ENCODE measurements at regions not wholly inside any gene's neighbourhood (a gene's known extent, or its start where the extent isn't known, plus 50 kb on each side); places are given as distances from the start of the nearest gene placed in this dataset.
"Not testable (repeated sequence)": the region's sequence is repeated elsewhere in the genome, so short reads cannot be mapped to it uniquely, and the experiment has no call there.

DNA sequence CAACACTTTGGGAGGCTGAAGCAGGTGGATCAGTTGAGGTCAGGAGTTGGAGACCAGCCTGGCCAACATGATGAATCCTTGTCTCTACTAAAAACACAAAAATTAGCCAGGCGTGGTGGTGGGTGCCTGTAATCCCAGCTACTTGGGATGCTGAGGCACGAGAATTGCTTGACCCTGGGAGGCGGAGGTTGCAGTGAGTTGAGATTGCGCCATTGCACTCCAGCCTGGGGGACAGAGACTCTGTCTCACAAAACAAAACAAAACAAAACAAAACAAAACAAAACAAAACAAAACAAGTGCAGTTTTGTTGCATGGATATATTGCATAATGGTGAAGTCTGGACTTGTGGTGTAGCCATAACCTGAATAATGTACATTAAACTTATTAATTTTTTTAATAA is 133.6 kb upstream of the ZNF217 start:
- DNase-seq (ENCODE audit: low read depth in 2 of 2, low spot score in 1 of 2), result not testable (repeated sequence)

DNA sequence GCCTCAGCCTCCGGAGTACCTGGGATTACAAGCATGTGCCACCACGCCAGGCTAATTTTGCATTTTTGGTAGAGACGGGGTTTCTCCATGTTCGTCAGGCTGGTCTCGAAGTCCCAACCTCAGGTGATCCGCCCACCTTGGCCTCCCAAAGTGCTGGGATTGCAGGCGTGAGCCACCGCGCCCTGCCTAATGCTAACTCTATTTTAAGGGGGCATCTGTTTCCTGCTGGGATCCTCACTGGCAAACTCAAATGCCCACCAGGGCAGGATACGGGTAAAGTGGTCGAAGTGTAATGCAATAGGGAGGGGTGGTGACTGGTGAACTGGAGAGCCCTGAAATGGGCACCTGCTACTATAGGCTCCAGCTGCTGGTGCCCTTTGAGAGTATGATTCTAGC is 131.9 kb upstream of the ZNF217 start:
- DNase-seq (ENCODE audit: low read depth in 2 of 2, low spot score in 1 of 2), result no peak

DNA sequence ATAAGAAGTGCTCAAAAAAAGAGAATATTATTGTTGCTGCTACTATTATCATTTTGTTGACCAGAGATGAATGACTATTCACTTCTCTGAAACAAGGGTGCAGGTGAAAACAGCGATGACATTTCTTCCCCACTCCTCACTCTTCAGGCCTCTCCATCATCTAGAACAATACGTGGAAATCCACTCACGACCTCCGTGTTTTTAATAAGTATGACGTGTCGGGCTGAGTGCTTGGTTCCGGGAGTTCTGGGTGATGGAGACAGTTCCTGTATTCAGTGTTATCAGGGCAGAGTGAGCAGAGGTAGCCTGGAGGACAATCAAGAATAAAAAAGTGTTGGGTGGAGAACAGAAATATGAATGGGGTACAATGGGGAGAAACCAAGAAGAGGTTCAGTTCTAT is 130.0 kb upstream of the ZNF217 start:
- no peak for DNase-seq (ENCODE audit: low read depth in 2 of 2, low spot score in 1 of 2)

DNA sequence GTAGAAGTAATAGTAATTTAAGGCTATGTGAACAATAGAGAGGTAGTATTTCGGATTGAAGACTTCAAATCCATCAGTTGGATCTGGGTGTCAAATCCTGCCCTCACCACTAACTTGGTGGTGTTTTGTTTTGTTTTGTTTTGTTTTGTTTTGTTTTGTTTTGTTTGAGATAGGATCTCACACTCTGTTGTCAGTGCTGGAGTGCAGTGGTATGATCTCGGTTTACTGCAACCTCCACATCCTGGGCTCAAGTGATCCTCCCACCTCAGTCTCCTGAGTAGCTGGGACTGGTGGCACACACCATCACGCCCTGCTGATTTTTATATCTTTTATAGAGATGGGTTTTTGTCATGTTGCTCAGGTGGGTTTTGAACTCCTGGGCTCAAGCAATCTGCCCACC is 129.4 kb upstream of the ZNF217 start:
- DNase-seq (ENCODE audit: low read depth in 2 of 2, low spot score in 1 of 2), result no peak

DNA sequence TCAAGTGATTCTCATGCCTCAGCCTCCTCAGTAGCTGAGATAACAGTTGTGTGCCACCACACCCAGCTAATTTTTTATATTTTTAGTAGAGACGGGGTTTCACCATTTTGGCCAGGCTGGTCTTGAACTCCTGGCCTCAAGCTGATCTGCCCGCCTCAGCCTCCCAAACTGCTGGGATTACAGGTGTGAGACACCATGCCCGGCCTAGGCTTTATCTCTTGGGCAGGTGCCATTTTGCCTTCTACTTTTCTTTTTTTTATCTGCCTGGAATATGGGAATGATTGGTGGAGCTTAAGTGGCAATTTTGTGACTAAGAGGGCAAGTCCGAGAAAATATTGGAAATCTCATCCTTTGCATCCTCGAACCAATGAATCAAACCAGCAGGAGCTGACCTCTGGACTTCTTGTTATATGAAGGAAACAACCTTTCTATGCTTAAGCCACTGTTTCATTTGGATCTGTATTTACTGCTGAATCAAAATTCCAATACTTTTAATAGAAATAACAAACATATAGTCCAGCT is 128.9 kb upstream of the ZNF217 start:
- DNase-seq (ENCODE audit: low read depth in 2 of 2, low spot score in 1 of 2), result no peak

DNA sequence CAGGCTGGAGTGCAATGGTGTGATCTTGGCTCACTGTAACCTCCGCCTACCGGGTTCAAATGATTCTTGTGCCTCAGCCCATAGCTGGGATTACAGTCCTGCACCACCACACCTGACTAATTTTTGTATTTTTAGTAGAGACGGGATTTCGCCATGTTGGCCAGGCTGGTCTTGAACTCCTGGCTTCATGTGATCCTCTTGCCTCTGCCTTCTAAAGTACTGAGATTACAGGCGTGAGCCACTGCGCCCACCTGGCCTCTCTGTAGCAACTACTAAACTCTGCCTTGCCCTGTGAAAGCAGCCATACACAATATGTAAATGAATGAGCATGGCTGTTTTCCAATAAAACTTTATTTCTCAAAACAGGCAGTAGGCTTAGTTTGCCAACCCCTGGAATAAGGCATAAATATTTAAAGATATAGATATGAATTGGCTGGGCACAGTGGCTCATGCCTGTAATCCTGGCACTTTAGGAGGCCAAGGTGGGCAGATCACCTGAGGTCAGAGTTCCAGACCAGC is 127.9 kb upstream of the ZNF217 start:
- DNase-seq (ENCODE audit: low read depth in 2 of 2, low spot score in 1 of 2), result not testable (repeated sequence)

DNA sequence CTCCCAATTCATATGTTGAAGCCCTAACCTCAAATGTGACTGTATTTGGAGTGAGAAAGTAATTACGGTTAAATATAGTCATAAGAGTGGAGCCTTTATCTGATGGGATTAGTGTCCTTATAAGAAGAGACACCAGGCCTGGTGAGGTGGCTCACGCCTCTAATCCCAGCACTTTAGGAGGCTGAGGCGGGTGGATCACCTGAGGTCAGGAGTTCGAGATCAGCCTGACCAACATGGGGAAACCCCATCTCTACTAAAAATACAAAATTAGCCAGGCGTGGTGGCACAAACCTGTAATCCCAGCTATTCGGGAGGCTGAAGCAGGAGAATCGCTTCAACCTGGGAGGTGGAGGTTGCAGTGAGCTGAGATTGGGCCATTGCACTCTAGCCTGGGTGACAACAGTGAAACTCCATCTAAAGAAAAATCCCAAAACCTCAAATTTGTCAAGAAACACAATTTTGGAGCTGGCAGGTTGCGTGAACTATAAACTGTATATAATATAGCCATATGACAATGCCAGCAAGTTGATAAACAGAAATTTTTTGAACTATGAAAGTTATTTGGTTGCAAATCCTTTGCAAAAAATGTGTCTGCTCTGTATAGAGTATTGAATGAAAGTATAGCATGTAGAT is 125.6 kb upstream of the ZNF217 start:
- not testable (repeated sequence) for DNase-seq (ENCODE audit: low read depth in 2 of 2, low spot score in 1 of 2)

DNA sequence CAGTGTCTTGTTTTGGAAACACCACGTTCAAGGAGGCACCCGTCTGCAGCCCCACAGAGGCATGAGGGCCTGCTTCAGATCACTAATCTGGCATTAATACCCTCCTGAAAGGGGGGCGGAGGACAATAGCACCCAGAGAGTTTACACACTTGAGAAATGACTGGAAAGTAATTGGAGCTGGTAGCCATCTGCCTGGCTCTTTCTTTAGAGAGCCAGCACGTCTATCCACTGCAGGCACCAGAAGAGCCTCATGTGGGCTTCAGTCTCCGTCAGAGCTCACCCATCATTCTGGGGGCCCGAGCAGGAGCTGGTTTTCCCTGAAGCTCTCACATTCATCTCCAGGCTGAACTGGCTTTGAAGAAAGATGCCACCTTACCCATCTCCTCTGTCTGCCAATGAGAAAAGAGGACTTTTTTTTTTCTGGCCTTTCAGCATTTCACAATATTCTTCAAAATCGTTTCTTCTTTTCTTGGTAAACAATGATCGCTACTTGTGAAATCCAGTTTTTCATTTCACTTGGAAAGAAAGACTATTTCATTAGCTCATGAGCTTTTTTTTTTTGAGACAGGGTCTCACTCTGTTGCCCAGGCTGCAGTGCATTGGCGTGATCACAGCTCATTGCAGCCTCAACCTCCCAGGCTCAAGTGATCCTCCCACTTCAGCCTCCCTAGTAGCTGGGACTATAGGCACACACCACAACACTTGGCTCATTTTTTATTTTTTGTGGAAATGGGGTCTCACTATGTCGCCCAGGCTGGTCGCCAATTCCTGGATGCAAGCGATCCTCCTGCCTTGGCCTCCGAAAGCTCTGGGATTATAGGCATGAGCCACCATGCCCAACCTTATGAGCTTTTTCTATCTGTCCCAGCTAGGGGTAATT is 124.7 kb upstream of the ZNF217 start:
- no peak for DNase-seq (ENCODE audit: low read depth in 2 of 2, low spot score in 1 of 2)

DNA sequence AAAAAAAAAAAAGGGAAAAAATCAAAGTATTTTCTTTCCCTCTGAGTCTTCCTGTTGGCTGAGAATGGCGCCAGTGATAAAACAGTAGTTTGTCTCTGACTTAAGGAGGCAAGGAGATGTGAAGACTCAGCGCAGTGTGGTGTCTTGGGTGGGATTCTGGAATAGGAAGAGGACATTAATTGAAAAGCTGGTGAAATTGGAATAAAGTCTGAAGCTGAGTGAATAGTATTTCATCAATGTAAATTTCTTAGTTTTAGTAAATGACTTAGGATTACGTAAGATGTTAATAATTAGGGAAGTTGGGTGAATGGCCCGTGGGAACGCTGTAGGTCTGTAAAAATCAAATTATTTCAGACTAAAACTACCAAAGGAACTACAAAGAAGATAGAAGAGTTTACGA is 122.8 kb upstream of the ZNF217 start:
- no peak for DNase-seq (ENCODE audit: low read depth in 2 of 2, low spot score in 1 of 2)

DNA sequence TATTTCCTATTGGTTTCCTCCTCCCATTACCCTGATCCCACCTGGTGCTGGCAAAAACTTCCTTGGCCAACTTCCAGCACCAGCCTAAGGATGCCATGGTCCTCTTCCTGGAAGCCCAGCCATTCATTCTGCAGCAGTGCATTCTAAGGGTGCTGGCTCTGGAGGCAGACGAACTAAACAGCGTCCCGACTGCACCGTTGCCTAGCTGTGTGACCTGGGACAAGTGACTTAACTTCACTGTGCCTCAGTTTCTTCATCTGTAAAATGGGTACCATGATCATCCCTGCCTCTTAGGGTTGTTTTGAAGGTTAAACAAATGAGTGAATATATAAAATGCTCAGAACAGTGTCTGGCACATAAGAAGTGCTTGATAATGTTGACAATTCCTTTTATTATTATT is 120.9 kb upstream of the ZNF217 start:
- no peak for DNase-seq (ENCODE audit: low read depth in 2 of 2, low spot score in 1 of 2)

DNA sequence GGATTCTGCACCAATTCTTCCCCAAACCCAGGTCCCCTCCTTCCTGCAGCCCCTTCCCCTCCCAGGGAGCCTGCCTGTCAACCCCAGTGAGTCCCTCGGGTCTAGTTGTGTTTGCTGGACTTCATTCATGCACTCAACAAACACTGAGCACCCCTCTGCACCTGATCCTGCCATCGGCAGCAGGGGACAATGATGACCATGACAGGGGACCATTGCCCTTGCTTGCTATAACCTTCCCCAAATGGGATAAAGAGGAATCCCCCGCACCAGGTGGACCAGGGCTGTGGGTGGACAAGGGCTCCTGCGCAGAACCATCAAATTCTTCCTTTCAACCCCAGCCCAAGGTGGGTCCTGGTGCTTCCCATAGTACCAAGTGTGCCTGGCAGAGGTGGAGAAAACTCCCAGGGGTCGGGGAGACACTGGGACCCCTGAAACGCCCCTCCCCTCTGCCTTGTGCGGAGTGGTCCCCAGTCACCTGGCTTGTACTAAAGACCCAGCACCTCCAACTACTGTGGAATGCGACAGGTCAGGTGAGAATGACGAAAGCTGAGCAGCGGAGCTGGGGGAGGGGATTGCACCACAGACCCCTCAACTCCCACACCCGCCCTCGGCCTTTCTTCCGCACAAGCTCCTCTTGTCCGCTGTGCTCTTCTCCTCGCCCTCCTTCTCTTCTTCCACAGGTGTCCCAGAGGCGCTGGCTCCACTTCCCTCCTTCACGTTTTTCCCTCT is 119.9 kb upstream of the ZNF217 start:
- DNase-seq (ENCODE audit: low read depth in 2 of 2, low spot score in 1 of 2), result no peak

DNA sequence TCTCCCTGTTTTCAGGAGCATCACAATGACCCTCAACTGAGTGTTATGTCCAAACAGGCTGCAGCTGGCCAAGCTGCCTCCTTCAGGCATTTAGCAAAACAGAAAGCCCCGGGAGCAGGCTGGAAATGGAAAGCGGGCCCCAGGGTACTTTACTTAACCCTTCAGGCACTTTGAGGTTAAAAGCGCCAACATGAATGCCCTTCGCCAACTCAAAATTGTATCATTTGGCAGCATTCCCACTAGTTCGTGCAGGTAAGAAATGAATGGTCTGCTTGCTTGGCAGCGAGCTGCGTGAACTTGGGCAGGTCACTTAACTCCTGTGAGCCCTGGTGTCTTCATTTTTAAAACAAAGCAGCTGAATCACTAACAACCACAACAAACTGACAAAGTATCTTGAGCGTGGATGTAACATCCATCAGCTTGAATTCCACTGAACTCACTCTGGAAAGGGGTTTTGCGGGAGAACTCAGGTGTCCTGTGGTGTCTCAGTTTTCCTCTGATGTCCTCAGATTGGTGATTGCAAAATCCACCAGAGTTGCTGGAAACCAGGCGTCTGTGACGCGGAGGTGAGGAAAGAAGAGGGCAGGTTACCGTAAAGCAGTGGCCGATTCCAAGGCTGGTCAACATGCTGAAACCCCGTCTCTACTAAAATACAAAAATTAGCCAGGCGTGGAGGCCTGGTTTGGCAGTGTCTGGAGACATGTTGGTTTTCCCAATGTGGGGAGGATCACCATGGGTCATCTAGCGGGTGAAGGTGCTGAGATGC is 118.8 kb upstream of the ZNF217 start:
- DNase-seq (ENCODE audit: low read depth in 2 of 2, low spot score in 1 of 2), result no peak

DNA sequence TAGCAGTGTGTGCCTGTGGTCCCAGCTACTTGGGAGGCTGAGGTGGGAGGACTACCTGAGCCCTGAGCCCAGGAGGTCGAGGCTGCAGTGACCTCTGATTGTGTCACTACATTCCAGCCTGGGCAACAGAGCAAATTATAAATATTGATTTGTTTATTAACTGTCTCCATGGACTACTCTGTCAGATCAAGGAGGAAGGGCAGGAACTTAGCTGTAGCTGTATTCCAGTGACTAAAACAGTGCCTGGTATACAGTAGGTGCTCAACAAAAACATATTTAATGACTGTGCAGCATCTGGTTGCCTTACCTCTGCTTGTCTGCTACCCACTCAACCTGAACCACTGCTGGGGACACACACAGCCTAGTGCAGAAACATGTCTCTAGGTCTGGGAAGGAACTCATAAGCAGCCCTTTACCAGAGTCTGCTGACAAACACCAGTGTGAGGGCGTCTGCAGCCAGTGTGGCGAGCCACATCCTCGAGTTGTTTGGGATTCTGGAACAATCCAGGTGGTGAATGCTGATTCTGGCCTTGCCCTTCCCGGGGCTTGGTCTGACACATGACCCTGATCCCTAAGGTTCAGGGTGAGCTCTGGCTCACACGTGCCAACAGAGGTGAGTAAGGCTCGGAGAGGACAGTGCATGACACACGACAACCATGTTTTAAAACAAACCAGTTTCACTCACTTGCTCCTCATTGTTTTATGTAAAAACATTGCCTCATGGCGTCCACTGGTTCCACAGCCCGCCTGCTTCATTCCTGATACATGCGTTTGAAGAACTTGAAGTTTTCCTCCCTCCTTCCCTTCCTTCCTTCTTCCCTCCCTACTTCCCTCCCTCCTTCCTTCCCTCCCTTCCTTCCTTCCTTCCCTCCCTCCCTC is 117.9 kb upstream of the ZNF217 start:
- no peak for DNase-seq (ENCODE audit: low read depth in 2 of 2, low spot score in 1 of 2)

DNA sequence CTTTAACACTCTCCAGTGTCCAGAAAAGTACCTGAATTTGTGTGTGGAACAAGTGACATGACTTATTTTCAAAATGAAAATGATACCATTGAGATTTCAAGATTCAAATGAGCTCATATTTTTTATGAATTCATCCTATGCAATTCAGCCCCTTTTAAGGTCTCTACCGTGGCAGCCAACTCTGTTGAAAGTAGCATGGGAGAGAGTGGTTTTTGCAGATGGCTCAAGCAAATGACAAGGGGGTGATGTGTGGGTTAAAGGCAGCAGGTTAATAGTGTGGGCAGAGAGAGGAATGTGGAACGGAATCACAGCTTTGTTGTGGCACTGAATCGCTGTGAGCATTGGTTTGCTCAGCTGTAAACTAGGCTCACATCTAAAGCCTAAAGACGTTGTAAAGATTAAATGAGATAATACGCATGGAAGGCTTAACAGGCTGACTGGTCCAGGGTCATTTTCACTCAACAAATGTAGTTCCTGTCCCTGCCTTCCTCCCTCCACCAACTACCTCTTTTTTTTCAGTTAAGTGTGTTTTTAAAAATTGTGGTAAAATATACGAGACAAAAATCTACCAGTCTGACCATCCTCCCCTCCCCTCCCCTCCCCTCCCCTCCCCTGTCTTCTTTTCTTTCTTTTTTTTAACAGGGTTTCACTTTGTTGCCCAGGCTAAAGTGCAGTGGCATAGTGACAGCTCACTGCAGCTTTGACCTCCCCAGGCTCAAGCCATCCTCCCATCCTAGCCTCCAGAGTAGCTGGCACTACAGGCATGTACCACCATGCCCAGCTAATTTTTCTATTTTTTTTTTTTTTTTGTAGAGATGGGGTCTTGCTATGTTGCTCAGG is 114.7 kb upstream of the ZNF217 start:
- DNase-seq (ENCODE audit: low read depth in 2 of 2, low spot score in 1 of 2), result no peak

DNA sequence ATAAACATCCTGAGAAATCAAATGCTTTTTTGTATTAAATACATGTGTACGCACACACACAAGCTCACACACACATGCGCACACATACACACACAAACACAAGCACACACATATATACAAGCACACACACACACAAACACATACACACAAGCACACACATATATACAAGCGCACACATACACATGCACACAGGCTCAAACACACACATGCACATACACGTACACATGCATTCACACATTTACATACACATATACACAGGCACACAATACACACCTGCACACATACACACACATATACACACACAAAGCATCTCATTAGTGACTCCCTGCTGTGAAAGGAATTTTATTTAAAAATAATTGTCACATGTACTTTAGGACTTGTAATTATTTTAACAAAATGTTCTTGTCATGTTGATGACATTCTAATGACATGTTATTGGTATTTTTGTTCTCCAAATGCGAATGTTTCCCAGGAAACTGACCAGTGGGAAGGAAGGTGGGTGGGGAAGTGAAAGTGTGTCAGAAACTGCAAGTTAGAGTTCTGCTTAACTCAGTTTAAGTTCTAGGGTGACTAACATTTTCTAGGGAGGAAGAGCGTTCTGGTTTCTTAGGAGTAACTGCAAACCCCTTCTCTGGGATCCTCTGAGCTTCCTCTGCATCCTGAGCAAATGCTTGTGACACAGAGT is 113.9 kb upstream of the ZNF217 start:
- DNase-seq (ENCODE audit: low read depth in 2 of 2, low spot score in 1 of 2), result no peak

DNA sequence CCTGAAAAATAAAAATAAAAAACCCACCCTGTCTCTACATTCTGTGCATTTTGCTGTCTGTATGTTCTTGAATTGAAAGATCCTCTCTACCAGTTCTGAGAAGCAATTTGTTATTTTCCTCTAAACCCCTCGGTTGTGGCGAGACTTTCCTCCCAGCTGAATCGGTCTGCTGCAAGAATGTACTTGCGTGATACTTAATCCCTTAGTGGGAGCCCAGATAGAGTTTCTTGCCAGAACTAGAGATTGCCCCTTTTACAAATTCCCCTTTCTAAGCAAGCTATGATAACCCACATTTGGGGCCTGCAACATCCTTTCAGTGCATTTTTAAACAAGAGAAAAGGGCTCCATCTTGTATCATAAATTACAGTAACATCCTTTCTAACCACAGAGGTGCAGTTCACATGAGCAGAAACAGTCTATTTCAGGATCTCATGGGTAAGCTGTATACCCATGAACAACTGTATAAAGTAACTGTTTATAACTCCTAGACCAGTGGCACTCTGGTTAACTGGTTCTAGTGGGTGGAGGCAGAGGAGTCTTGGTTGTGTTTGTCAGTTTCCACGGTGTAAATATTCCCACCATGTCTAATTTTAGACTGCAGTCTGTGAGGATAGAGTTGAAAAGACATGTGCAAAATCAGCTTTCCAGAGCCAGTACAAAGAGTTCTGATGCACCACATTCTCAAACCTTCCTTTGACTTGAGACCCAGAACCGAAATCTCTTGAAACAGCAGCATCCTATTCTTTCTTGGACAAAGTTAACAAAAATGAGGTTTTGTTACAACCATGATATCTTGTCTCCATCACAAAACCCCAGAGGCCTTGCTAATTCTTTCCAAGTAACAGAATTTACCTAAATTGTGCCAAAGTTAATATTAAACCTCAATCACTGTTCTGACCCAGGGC is 113.1 kb upstream of the ZNF217 start:
- peak in 1 of 2 donors; percentile 6 for DNase-seq (ENCODE audit: low read depth in 2 of 2, low spot score in 1 of 2)

DNA sequence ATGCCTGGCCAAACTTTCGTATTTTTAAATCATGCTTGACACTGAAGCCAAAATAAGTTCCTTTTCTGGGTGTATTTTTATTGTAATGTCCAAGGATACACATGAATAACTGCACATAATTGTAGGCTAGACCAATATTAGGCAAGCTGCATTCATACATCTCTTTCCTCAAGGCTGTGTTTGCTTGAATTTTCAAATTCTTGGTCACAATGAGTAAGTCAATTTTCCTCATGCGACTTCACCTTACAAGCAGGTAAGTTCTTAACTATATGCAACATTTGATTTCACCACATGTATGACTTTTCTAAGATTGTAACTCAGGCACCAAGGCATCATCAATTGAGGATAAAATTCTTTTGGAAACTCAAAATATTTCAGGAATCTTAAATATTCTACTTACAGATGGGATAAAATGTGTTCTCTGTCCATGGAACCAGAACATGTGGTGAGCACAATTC is 112.4 kb upstream of the ZNF217 start:
- DNase-seq (ENCODE audit: low read depth in 2 of 2, low spot score in 1 of 2), result no peak
